ENCODE measurements at regions not wholly inside any gene's neighbourhood (a gene's known extent, or its start where the extent isn't known, plus 50 kb on each side); places are given as distances from the start of the nearest gene placed in this dataset.
"Not testable (repeated sequence)": the region's sequence is repeated elsewhere in the genome, so short reads cannot be mapped to it uniquely, and the experiment has no call there.

- no peak overlapping the region for H3K4me3 ChIP-seq (ENCODE audit: low read depth, low read length)
- no peak for TF ChIP-seq CTCF (IDR thresholded peaks at IDR 0.05; ENCODE audit: insufficient read depth, low read length)
- no peak for DNase-seq (ENCODE audit: low read depth)
Measured at GRCh38 chr14:105709281-105710118, 183.1 kb downstream of the TMEM121 start.

GRCh38 chr14:105710119-105711043, 184.0 kb downstream of the TMEM121 start:
- H3K4me3 ChIP-seq (ENCODE audit: low read depth, low read length), result no peak overlapping the region
- TF ChIP-seq CTCF (IDR thresholded peaks at IDR 0.05; ENCODE audit: insufficient read depth, low read length), result no peak
- no peak for DNase-seq (ENCODE audit: low read depth)

- no peak for TF ChIP-seq CTCF (IDR thresholded peaks at IDR 0.05; ENCODE audit: insufficient read depth, low read length)
- no peak for DNase-seq (ENCODE audit: low read depth)
- no peak overlapping the region for H3K4me3 ChIP-seq (ENCODE audit: low read depth, low read length)
Measured at GRCh38 chr14:105711044-105711620, 184.7 kb downstream of the TMEM121 start.

- H3K4me3 ChIP-seq (ENCODE audit: low read depth, low read length), result no peak overlapping the region
- DNase-seq (ENCODE audit: low read depth), result no peak
- TF ChIP-seq CTCF (IDR thresholded peaks at IDR 0.05; ENCODE audit: insufficient read depth, low read length), result no peak
Measured at GRCh38 chr14:105711841-105712460, 185.6 kb downstream of the TMEM121 start.

- not testable (repeated sequence) for DNase-seq (ENCODE audit: low read depth); H3K4me3 ChIP-seq (ENCODE audit: low read depth, low read length)
Measured at GRCh38 chr14:105712670-105713069, 186.3 kb downstream of the TMEM121 start.

- not testable (repeated sequence) for H3K4me3 ChIP-seq (ENCODE audit: low read depth, low read length); DNase-seq (ENCODE audit: low read depth)
Measured at GRCh38 chr14:105713160-105713559, 186.8 kb downstream of the TMEM121 start.

GRCh38 chr14:105713836-105714235, 187.5 kb downstream of the TMEM121 start:
- not testable (repeated sequence) for H3K4me3 ChIP-seq (ENCODE audit: low read depth, low read length); DNase-seq (ENCODE audit: low read depth)

GRCh38 chr14:105718787-105719186, 192.4 kb downstream of the TMEM121 start:
- H3K4me3 ChIP-seq (ENCODE audit: low read depth, low read length); DNase-seq (ENCODE audit: low read depth): not testable (repeated sequence)

- not testable (repeated sequence) for DNase-seq (ENCODE audit: low read depth); H3K4me3 ChIP-seq (ENCODE audit: low read depth, low read length)
Measured at GRCh38 chr14:105720106-105720505, 193.7 kb downstream of the TMEM121 start.

- not testable (repeated sequence) for DNase-seq (ENCODE audit: low read depth); H3K4me3 ChIP-seq (ENCODE audit: low read depth, low read length)
Measured at GRCh38 chr14:105720852-105721601, 194.6 kb downstream of the TMEM121 start.

- DNase-seq (ENCODE audit: low read depth); H3K4me3 ChIP-seq (ENCODE audit: low read depth, low read length): not testable (repeated sequence)
Measured at GRCh38 chr14:105721602-105721970, 195.2 kb downstream of the TMEM121 start.
